ENCODE measurements at regions not wholly inside any gene's neighbourhood (a gene's known extent, or its start where the extent isn't known, plus 50 kb on each side); places are given as distances from the start of the nearest gene placed in this dataset.

- Histone ChIP-seq H3K4me2 (ENCODE audit: low read depth, low read length) (no peak overlapping the region), H3K27ac (ENCODE audit: extremely low read length, insufficient read depth, low read length) (no peak overlapping the region), H4K20me1 (ENCODE audit: insufficient read depth, low read length) (no peaks in the 10 kb centered on the region), H3K9ac (ENCODE audit: insufficient read depth, low read depth, low read length) (no peak overlapping the region), H2AFZ (ENCODE audit: low read length) (no peak overlapping the region), H3K27me3 (ENCODE audit: control insufficient read depth in 1 of 2, insufficient read depth in 2 of 2, low read length in 2 of 2) (peaks cover 8 to 37% of the 10 kb centered on the region in 2 experiments), H3K79me2 (ENCODE audit: insufficient read depth, low read length) (no peaks in the 10 kb centered on the region), H3K4me3 (replicated peaks in 1 of 3; ENCODE audit: insufficient read depth in 1 of 3, low read depth in 2 of 3, low read length in 3 of 3) (no peak overlapping the region), H3K9me3 (ENCODE audit: low read length) (no peaks in the 10 kb centered on the region), H3K4me1 (ENCODE audit: insufficient read depth, low read length) (no peaks in the 10 kb centered on the region), H3K36me3 (replicated peaks in 1 of 2; ENCODE audit: control insufficient read depth in 1 of 2, insufficient read depth in 2 of 2, low read length in 2 of 2) (no peaks in the 10 kb centered on the region)
- POLR2A ChIA-PET: no interaction called here
- ATAC-seq (peak; percentile 83), FAIRE-seq (no peak), DNase-seq (ENCODE audit: low spot score) (no peak)
- no TSS peak for BruUV-seq (replicated peaks)
- CTCF ChIA-PET (ENCODE audit: low intra/inter-chr PET ratio, low total read pairs): no interaction called here
- in situ Hi-C loops (cut with HindIII; ENCODE audit: extremely low pct_ligation_motif_present, low pct_unique_long_range_greater_than_20kb) (no loop called here), intact Hi-C loops (cut with micrococcal nuclease; ENCODE audit: unreplicated experiment) (no loop called here)
- TF ChIP-seq STAG1 (CRISPR knock-in tag; IDR thresholded peaks at IDR 0.05): peak; percentile 65
- TF ChIP-seq ZNF143 (CRISPR knock-in tag; IDR thresholded peaks at IDR 0.05): no peak
- TF ChIP-seq ZNF790 (CRISPR knock-in tag; IDR thresholded peaks at IDR 0.05; ENCODE audit: borderline replicate concordance): no peak
- no peak for TF ChIP-seq ERF (CRISPR knock-in tag; IDR thresholded peaks at IDR 0.05)
- peak; percentile 55 for TF ChIP-seq CTCF (CRISPR knock-in tag; IDR thresholded peaks at IDR 0.05)
- no peak for TF ChIP-seq KDM6A (CRISPR knock-in tag; IDR thresholded peaks at IDR 0.05; ENCODE audit: low read depth)
- TF ChIP-seq ZKSCAN5 (CRISPR knock-in tag; IDR thresholded peaks at IDR 0.05): no peak
- TF ChIP-seq ZNF224 (CRISPR knock-in tag; IDR thresholded peaks at IDR 0.05): no peak
- no peak for TF ChIP-seq ZNF883 (CRISPR knock-in tag; IDR thresholded peaks at IDR 0.05; ENCODE audit: not compliant biosample characterization)
- TF ChIP-seq RFXANK (CRISPR knock-in tag; IDR thresholded peaks at IDR 0.05): no peak
- no peak for TF ChIP-seq ZNF598 (CRISPR knock-in tag; IDR thresholded peaks at IDR 0.05; ENCODE audit: borderline replicate concordance)
- no peak for TF ChIP-seq ZKSCAN8 (CRISPR knock-in tag; IDR thresholded peaks at IDR 0.05; ENCODE audit: borderline replicate concordance)
- WGBS (ENCODE audit: low lambda C conversion rate): 30% methylated on average over 5 of the region's 9 CpGs
These were observed 106.8 kb upstream of the SLC6A11 start for GRCh38 chr3:10709110-10709781.

All from HepG2 (cell line).